H1 (cell line): ENCODE measurements at regions not wholly inside any gene's neighbourhood (a gene's known extent, or its start where the extent isn't known, plus 50 kb on each side); places are given as distances from the start of the nearest gene placed in this dataset.

ENCODE experiments used
- CTCF ChIP-seq, 3 experiments: IDR thresholded peaks; 1 replicate in 2 of 3; 2 replicates in 1 of 3; pipeline versions ENCODE4 v1.5.1 to v1.6.1; 2011; ENCODE audit warnings: low read length in 3 of 3, mild to moderate bottlenecking in 3 of 3, inconsistent platforms in 2 of 3, low read depth in 1 of 3, moderate library complexity in 1 of 3; ENCODE audit not compliant: insufficient read depth in 1 of 3; ENCODE audit errors: control extremely low read depth in 1 of 3
- POLR2A ChIP-seq, 2 experiments: IDR thresholded peaks; 1 replicate in 1 of 2; 2 replicates in 1 of 2; pipeline ENCODE4 v1.6.1; 2011; ENCODE audit warnings: low read depth in 2 of 2, low read length in 2 of 2, mild to moderate bottlenecking in 2 of 2; ENCODE audit errors: control extremely low read depth in 1 of 2
- RFX5 ChIP-seq: IDR thresholded peaks from 2 replicates; pipeline ENCODE4 v1.6.1; 2011; ENCODE audit warnings: low read depth, low read length, improper control_type of control experiment, borderline replicate concordance

DNA sequence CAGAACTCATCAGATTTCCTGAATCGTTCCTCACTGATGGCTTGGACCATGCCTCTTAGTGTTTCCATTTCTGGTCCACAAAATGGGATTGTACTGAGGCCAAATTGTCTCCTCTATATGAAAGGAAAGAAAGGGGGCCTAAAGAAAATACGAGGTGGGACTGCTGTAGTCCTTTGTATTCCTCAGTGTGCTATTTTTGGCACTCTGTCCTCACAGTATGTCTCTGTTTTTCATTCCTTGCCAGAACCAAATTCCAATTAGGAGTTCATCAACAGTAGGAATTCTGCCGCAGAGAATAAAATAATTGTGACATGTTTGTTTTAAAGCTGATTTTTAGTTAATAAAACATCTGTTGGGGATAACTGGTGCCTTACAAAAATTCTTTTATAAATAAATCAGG is 515.7 kb downstream of the SMARCA1 start:
- TF ChIP-seq CTCF (IDR thresholded peaks at IDR 0.05; ENCODE audit: control extremely low read depth in 1 of 3, insufficient read depth in 1 of 3, low read depth in 1 of 3, low read length in 3 of 3), result no peak
- no peak for TF ChIP-seq POLR2A (IDR thresholded peaks at IDR 0.05; ENCODE audit: control extremely low read depth in 1 of 2, low read depth in 2 of 2, low read length in 2 of 2)
- TF ChIP-seq RFX5, result no peak
